Choroid plexus epithelial cell (primary cell): ENCODE measurements at regions not wholly inside any gene's neighbourhood (a gene's known extent, or its start where the extent isn't known, plus 50 kb on each side); places are given as distances from the start of the nearest gene placed in this dataset.

Experiments
- DNase-seq: peaks from one replicate; pipeline ENCODE4 v3.0.0-alpha.2; 2010; ENCODE audit warnings: low read depth
- H3K4me3 ChIP-seq: 2 replicates; pipeline ENCODE4 v1.5.1; 2011; ENCODE audit warnings: low read depth, mild to moderate bottlenecking, control low read depth, low read length, moderate library complexity
- CTCF ChIP-seq: conservative IDR thresholded peaks from 2 replicates; pipeline ENCODE4 v1.5.1; 2011; ENCODE audit warnings: low read depth, mild to moderate bottlenecking, control low read depth, inconsistent platforms, low read length, moderate library complexity

DNA sequence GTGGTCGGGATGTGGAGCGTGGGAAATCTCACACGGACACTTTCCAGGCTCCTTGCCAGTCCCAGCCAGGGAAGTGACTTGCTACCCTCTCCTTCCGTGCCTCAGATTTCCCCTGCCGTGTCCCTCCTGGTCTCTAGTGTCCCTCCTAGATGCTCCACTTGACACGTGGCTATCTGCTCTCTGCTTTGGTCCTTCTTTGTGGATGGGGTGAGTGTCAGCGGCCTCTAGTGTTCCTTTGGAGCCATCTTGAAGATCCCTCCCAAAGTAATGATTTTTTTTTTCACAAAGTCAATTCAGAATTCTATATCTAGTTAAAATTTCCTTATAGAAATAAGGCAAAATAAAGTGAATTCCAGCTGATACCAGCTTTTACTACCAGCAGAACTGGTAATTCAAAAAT is 117.7 kb downstream of the MRPL36 start:
- DNase-seq = no peak
- TF ChIP-seq CTCF = no peak
- no peak overlapping the region for H3K4me3 ChIP-seq

GRCh38 chr5:1673042-1673677 is 126.5 kb downstream of the MRPL36 start:
- TF ChIP-seq CTCF = no peak
- no peak overlapping the region for H3K4me3 ChIP-seq
- peak; percentile 18 for DNase-seq

GRCh38 chr5:1672396-1672795 is 127.2 kb downstream of the MRPL36 start:
- no peak for DNase-seq
- H3K4me3 ChIP-seq = no peak overlapping the region
- peak; percentile 2 for TF ChIP-seq CTCF

- no peak for TF ChIP-seq CTCF
- H3K4me3 ChIP-seq = no peak overlapping the region
- no peak for DNase-seq
Observed at GRCh38 chr5:1671351-1671750, 128.3 kb downstream of the MRPL36 start.

DNA sequence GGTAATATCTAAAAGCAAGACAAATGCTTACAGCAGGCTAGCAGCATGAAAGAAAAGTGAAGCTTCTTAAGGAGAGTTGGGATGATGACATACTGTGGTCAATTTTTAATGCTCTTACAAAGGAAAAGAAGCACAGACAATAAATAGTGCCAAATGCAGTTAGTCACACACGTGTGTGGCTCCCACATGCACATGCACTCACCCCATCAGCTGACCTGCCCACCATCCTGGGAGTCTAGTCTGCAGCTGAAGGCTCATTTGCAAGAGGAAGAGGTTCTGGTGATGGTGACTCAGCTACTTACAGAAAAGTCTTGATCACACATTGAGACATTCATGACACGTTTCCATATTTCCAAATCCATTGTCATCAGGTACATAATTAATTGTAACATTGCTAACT is 129.3 kb downstream of the MRPL36 start:
- TF ChIP-seq CTCF = no peak
- H3K4me3 ChIP-seq = no peak overlapping the region
- peak; percentile 3 for DNase-seq

- no peak for DNase-seq
- no peak for TF ChIP-seq CTCF
- H3K4me3 ChIP-seq = no peak overlapping the region
Observed at GRCh38 chr5:1669276-1670155, 130.1 kb downstream of the MRPL36 start.

- no peak for TF ChIP-seq CTCF
- DNase-seq = no peak
- no peak overlapping the region for H3K4me3 ChIP-seq
Observed at GRCh38 chr5:1668141-1668721, 131.4 kb downstream of the MRPL36 start.
